Osteoblast (primary cell): ENCODE measurements at regions not wholly inside any gene's neighbourhood (a gene's known extent, or its start where the extent isn't known, plus 50 kb on each side); places are given as distances from the start of the nearest gene placed in this dataset.

ENCODE experiments used
- DNase-seq: peaks from one replicate; pipeline ENCODE4 v3.0.0; 2011; ENCODE audit warnings: low spot score, mixed read lengths; ENCODE audit not compliant: insufficient read length; ENCODE audit errors: missing footprints
- H2AFZ ChIP-seq: 2 replicates; pipeline ENCODE4 v1.6.0; 2011; ENCODE audit warnings: mild to moderate bottlenecking, low read length
- H3K27ac ChIP-seq: 2 replicates; pipeline ENCODE4 v1.5.1; 2011; ENCODE audit warnings: mild to moderate bottlenecking, low read depth, low read length, moderate library complexity
- H3K27me3 ChIP-seq: 2 replicates; pipeline ENCODE4 v1.6.0; 2012; ENCODE audit warnings: mild to moderate bottlenecking, control low read depth, inconsistent platforms, low read length, moderate library complexity; ENCODE audit not compliant: insufficient read depth
- H3K36me3 ChIP-seq: 2 replicates; pipeline ENCODE4 v1.5.1; 2011; ENCODE audit warnings: mild to moderate bottlenecking, low read length, control low read depth, moderate library complexity; ENCODE audit not compliant: insufficient read depth
- H3K4me1 ChIP-seq: 2 replicates; pipeline ENCODE4 v1.5.1; 2011; ENCODE audit warnings: mild to moderate bottlenecking, low read length, control low read depth, moderate library complexity; ENCODE audit not compliant: insufficient read depth
- H3K4me2 ChIP-seq: 2 replicates; pipeline ENCODE4 v1.6.0; 2011; ENCODE audit warnings: mild to moderate bottlenecking, low read length; ENCODE audit not compliant: insufficient read depth
- H3K4me3 ChIP-seq: fragments of 200-600 bp; sonication (generic); 3 replicates; pipeline ENCODE4 v1.5.1; 2012; ENCODE audit warnings: mild to moderate bottlenecking, low read length, inconsistent platforms; ENCODE audit not compliant: insufficient read depth
- H3K79me2 ChIP-seq: 2 replicates; pipeline ENCODE4 v1.6.0; 2012; ENCODE audit warnings: mild to moderate bottlenecking, low read length, control low read depth, inconsistent platforms; ENCODE audit not compliant: insufficient read depth
- H3K9me3 ChIP-seq: 2 replicates; pipeline ENCODE4 v1.5.1; 2011; ENCODE audit warnings: low read depth, low read length, control low read depth
- H4K20me1 ChIP-seq: 2 replicates; pipeline ENCODE4 v1.6.0; 2012; ENCODE audit warnings: mild to moderate bottlenecking, low read length, control low read depth; ENCODE audit not compliant: insufficient read depth
- TF ChIP-seq, protein P1 (sequence below): IDR thresholded peaks from 2 replicates; pipeline ENCODE4 v1.5.1; 2011; ENCODE audit warnings: mild to moderate bottlenecking, low read depth, low read length, moderate library complexity; ENCODE audit errors: extremely low read depth

GRCh38 chr14:98579140-98579539, 692.9 kb downstream of the BCL11B start:
- Histone ChIP-seq H3K4me2 (no peak overlapping the region), H3K4me1 (no peaks in the 10 kb centered on the region), H3K9me3 (no peaks in the 10 kb centered on the region), H3K27ac (no peak overlapping the region), H3K79me2 (no peaks in the 10 kb centered on the region), H4K20me1 (no peaks in the 10 kb centered on the region), H2AFZ (no peak overlapping the region), H3K4me3 (no peak overlapping the region), H3K27me3 (no peaks in the 10 kb centered on the region), H3K36me3 (no peaks in the 10 kb centered on the region)
- TF ChIP-seq, protein P1, sequence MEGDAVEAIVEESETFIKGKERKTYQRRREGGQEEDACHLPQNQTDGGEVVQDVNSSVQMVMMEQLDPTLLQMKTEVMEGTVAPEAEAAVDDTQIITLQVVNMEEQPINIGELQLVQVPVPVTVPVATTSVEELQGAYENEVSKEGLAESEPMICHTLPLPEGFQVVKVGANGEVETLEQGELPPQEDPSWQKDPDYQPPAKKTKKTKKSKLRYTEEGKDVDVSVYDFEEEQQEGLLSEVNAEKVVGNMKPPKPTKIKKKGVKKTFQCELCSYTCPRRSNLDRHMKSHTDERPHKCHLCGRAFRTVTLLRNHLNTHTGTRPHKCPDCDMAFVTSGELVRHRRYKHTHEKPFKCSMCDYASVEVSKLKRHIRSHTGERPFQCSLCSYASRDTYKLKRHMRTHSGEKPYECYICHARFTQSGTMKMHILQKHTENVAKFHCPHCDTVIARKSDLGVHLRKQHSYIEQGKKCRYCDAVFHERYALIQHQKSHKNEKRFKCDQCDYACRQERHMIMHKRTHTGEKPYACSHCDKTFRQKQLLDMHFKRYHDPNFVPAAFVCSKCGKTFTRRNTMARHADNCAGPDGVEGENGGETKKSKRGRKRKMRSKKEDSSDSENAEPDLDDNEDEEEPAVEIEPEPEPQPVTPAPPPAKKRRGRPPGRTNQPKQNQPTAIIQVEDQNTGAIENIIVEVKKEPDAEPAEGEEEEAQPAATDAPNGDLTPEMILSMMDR = no peak
- no peak for DNase-seq

DNA sequence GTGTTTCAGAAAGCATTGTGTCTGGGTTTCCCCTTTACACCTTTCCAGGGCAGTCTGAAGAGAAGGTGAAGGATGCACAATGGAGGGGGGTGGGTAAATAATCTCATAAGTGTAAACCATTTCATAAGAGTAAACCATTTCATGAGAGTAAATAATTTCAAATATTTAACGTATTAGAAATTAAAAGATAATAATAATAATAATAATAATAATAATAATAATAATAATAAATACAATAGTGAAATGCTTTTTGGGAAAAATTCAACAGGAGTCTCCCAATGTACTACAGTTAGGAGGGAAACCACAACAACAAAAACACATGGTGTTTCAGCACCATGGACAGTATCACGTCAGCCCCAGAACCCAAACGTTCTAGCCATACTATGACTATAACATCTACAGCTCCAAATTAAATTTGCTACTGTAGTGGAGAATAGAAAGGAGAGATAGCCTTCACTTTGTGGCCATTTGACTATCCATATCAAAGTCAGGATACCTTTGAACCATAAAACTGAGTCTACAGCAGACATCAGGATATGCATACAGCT, 691.8 kb downstream of the BCL11B start:
- TF ChIP-seq, protein P1 = no peak
- no peaks in the 10 kb centered on the region for H3K4me1 ChIP-seq
- no peak overlapping the region for H3K4me2 ChIP-seq
- H3K4me3 ChIP-seq = no peak overlapping the region
- H3K36me3 ChIP-seq = no peaks in the 10 kb centered on the region
- H3K79me2 ChIP-seq = no peaks in the 10 kb centered on the region
- H3K27me3 ChIP-seq = no peaks in the 10 kb centered on the region
- H3K9me3 ChIP-seq = no peaks in the 10 kb centered on the region
- no peak overlapping the region for H2AFZ ChIP-seq
- H3K27ac ChIP-seq = no peak overlapping the region
- DNase-seq = no peak
- no peaks in the 10 kb centered on the region for H4K20me1 ChIP-seq

DNA sequence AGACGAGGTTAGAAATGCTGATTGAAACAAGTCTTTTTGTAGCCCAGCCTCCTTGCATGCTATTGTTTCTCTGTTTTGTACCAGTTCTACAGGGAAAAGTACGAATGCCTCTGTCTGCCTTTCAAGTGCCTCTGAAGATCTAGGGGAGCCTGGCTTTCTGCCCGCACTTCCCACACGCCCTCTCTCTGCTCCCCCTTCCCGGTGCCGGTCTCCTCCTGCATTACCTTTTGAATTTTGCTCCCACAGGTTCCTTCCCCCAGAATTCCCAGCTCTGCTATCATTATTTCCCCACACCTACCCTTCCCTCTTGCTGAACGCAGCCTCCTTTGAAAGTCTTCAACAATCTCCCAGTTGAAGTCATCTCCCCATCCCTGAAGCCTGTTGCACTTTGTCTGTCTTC, 689.7 kb downstream of the BCL11B start:
- H3K9me3 ChIP-seq = no peaks in the 10 kb centered on the region
- no peak overlapping the region for H2AFZ ChIP-seq
- H3K4me1 ChIP-seq = no peaks in the 10 kb centered on the region
- no peak overlapping the region for H3K27ac ChIP-seq
- no peaks in the 10 kb centered on the region for H3K27me3 ChIP-seq
- DNase-seq = no peak
- TF ChIP-seq, protein P1 = no peak
- H3K36me3 ChIP-seq = no peaks in the 10 kb centered on the region
- no peaks in the 10 kb centered on the region for H4K20me1 ChIP-seq
- H3K4me2 ChIP-seq = no peak overlapping the region
- H3K4me3 ChIP-seq = no peak overlapping the region
- H3K79me2 ChIP-seq = no peaks in the 10 kb centered on the region

GRCh38 chr14:98591161-98591560, 680.8 kb downstream of the BCL11B start:
- Histone ChIP-seq H3K4me2 (no peak overlapping the region), H3K27me3 (no peaks in the 10 kb centered on the region), H3K9me3 (no peaks in the 10 kb centered on the region), H4K20me1 (no peaks in the 10 kb centered on the region), H3K79me2 (no peaks in the 10 kb centered on the region), H3K27ac (no peak overlapping the region), H2AFZ (no peak overlapping the region), H3K36me3 (no peaks in the 10 kb centered on the region), H3K4me1 (no peaks in the 10 kb centered on the region), H3K4me3 (no peak overlapping the region)
- DNase-seq = no peak
- TF ChIP-seq, protein P1 = no peak
